ENCODE measurements at regions not wholly inside any gene's neighbourhood (a gene's known extent, or its start where the extent isn't known, plus 50 kb on each side); places are given as distances from the start of the nearest gene placed in this dataset.

DNA sequence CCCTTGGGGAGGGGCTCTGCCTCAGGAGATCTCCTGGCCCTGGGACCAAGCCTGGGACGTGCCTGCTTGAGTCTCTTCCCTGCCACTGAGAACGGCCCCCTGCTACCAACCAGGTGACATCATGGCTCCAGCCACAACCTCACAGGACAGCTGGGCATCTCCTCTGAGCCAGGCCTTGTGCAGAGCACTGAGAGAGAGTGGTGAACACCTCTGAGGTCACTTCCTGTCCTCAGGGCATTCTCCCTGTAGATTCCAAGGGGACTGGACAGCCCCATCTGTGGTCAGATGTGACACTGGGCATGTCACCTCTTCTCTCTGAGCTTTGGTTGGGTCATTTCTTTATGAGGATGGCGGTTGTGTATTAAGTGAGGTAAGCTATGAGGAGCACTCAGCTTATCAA lies 172.0 kb downstream of the MELK start:
- TF ChIP-seq, protein P1, sequence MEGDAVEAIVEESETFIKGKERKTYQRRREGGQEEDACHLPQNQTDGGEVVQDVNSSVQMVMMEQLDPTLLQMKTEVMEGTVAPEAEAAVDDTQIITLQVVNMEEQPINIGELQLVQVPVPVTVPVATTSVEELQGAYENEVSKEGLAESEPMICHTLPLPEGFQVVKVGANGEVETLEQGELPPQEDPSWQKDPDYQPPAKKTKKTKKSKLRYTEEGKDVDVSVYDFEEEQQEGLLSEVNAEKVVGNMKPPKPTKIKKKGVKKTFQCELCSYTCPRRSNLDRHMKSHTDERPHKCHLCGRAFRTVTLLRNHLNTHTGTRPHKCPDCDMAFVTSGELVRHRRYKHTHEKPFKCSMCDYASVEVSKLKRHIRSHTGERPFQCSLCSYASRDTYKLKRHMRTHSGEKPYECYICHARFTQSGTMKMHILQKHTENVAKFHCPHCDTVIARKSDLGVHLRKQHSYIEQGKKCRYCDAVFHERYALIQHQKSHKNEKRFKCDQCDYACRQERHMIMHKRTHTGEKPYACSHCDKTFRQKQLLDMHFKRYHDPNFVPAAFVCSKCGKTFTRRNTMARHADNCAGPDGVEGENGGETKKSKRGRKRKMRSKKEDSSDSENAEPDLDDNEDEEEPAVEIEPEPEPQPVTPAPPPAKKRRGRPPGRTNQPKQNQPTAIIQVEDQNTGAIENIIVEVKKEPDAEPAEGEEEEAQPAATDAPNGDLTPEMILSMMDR (IDR thresholded peaks at IDR 0.05) = no peak
- intact Hi-C loops (cut with DNase I) = loop anchor here in 1 of 3 donors (10.0 kb wide), 1 partner anchor 60 kb away; no protein-coding TSS in a partner anchor
- Histone ChIP-seq H3K27ac (no peak overlapping the region), H3K4me3 (no peak overlapping the region), H3K9me3 (no peaks in the 10 kb centered on the region), H3K27me3 (peaks cover 0 to 7% (median 0%) of the 10 kb centered on the region in 4 donors), H3K4me1 (no peaks in the 10 kb centered on the region), H3K36me3 (no peaks in the 10 kb centered on the region)
- DNase-seq (no peak), ATAC-seq (no peak), FAIRE-seq (no peak)
- 33 to 51% methylated on average over 3 of the region's 3 CpGs for WGBS, 2 donors

GRCh38 chr9:36745977-36746376 lies 173.3 kb downstream of the MELK start:
- intact Hi-C loops (cut with DNase I) = loop anchor here in 1 of 3 donors (10.0 kb wide), 1 partner anchor 59 kb away; no protein-coding TSS in a partner anchor
- peaks cover 0 to 3% (median 0%) of the 10 kb centered on the region in 4 donors for H3K27me3 ChIP-seq
- ATAC-seq (no peak), FAIRE-seq (no peak), DNase-seq (no peak)
- H3K27ac ChIP-seq = no peak overlapping the region
- H3K4me3 ChIP-seq = no peak overlapping the region
- H3K9me3 ChIP-seq = no peaks in the 10 kb centered on the region
- H3K36me3 ChIP-seq = no peaks in the 10 kb centered on the region
- H3K4me1 ChIP-seq = no peaks in the 10 kb centered on the region
- 66 to 76% methylated on average over 11 of the region's 11 CpGs for WGBS, 2 donors
- TF ChIP-seq, protein P1 (IDR thresholded peaks at IDR 0.05) = no peak

DNA sequence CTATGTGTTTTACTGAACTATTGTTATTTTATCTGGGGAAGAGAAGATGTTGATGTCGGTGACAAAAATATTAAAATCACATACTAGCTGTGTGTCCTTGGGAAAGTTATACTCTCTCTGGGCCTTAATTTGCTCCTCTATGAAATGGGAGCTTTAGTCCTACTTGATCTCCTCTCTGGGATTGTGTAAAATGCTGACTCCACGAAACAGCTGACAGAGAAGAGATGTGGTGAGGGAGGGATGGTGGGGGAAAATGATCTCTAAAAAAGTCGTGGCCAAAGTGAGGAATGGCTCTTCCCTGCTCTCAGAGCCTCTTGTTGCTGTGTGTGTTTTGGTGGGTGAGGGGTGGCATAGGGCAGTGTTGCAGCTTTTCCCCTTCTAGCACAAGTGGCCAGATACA lies 173.7 kb downstream of the MELK start:
- 40 to 53% methylated on average over 3 of the region's 3 CpGs for WGBS, 2 donors
- intact Hi-C loops (cut with DNase I) = loop anchor here in 1 of 3 donors (10.0 kb wide), 1 partner anchor 58 kb away; no protein-coding TSS in a partner anchor
- no peak overlapping the region for H3K27ac ChIP-seq
- peaks cover 0 to 3% (median 0%) of the 10 kb centered on the region in 4 donors for H3K27me3 ChIP-seq
- TF ChIP-seq, protein P1 (IDR thresholded peaks at IDR 0.05) = no peak
- H3K4me3 ChIP-seq = no peak overlapping the region
- DNase-seq (no peak), FAIRE-seq (no peak), ATAC-seq (no peak)
- H3K4me1 ChIP-seq = no peaks in the 10 kb centered on the region
- H3K36me3 ChIP-seq = no peaks in the 10 kb centered on the region
- H3K9me3 ChIP-seq = no peaks in the 10 kb centered on the region

DNA sequence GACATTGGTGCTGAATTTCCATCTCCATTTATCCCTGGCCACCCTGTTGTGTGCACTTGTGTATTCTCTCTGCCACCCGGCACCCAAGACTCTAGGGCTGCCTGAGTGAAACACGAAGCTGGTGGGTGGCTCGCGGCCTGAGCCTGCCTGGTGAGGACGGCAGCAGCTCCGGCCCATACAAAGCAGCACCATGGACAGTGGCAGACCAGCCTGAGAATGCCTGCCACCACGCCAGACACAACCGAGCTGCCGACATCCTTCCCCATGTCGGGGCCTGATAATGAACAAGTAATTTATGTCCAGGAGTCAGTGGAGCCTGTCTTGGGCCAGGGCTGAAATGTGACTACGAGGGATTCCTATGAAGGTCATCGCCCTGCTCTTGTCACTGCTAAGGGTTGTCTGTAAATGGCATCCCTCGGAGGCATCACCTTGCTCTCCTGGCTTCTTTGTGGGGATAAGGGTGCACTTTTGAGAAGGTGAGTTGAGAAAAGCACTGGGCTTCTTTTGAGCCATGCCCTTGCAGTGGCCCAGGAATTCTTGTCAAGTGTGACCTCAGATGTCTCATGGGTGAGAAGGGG lies 175.7 kb downstream of the MELK start:
- no peaks in the 10 kb centered on the region for H3K36me3 ChIP-seq
- no peak for FAIRE-seq

More for the DNA sequence above, 175.7 kb downstream of the MELK start:
- H3K4me3 ChIP-seq = no peak overlapping the region
- peaks cover 0 to 6% (median 0%) of the 10 kb centered on the region in 4 donors for H3K27me3 ChIP-seq
- 17% methylated on average over 13 of the region's 13 CpGs for WGBS, 2 donors
- H3K4me1 ChIP-seq = no peaks in the 10 kb centered on the region
- intact Hi-C loops (cut with DNase I) = loop anchor here in 1 of 3 donors (10.0 kb wide), 1 partner anchor 56 kb away; no protein-coding TSS in a partner anchor
- H3K9me3 ChIP-seq = no peaks in the 10 kb centered on the region
- TF ChIP-seq, protein P1 (IDR thresholded peaks at IDR 0.05) = no peak
- no peak overlapping the region for H3K27ac ChIP-seq
- DNase-seq (peak in 2 of 6 donors; percentile 21 to 65), ATAC-seq (peak in 2 of 4 donors; percentile 67 to 83)

All from pancreas (tissue), 10 donors.